Activated CD8-positive, alpha-beta memory T cell treated with anti-CD3 and anti-CD28 coated beads, Interleukin-2, amount 50 U/mL, for 4 hours (primary cell): ENCODE measurements at regions not wholly inside any gene's neighbourhood (a gene's known extent, or its start where the extent isn't known, plus 50 kb on each side); places are given as distances from the start of the nearest gene placed in this dataset.

Experiments used
- DNase-seq: peaks from one replicate; pipeline ENCODE4 v3.0.0-alpha.2; 2020

GRCh38 chr4:26141911-26142638 is 178.7 kb upstream of the RBPJ start:
- DNase-seq: no peak

GRCh38 chr4:26144526-26145155 is 176.2 kb upstream of the RBPJ start:
- no peak for DNase-seq

GRCh38 chr4:26145212-26145611 is 175.6 kb upstream of the RBPJ start:
- no peak for DNase-seq

GRCh38 chr4:26148927-26149326 is 171.9 kb upstream of the RBPJ start:
- no peak for DNase-seq

GRCh38 chr4:26150948-26151347 is 169.9 kb upstream of the RBPJ start:
- DNase-seq: no peak

GRCh38 chr4:26151615-26152014 is 169.2 kb upstream of the RBPJ start:
- DNase-seq: no peak

- DNase-seq: no peak
These were observed 168.8 kb upstream of the RBPJ start for GRCh38 chr4:26152056-26152455.

- DNase-seq: no peak
These were observed 163.3 kb upstream of the RBPJ start for GRCh38 chr4:26157541-26157940.

GRCh38 chr4:26160591-26160990 is 160.2 kb upstream of the RBPJ start:
- DNase-seq: no peak

- DNase-seq: no peak
These were observed 159.6 kb upstream of the RBPJ start for GRCh38 chr4:26161030-26161824.

- DNase-seq: no peak
These were observed 158.7 kb upstream of the RBPJ start for GRCh38 chr4:26162101-26162500.

- DNase-seq: no peak
These were observed 157.1 kb upstream of the RBPJ start for GRCh38 chr4:26163425-26164362.

- no peak for DNase-seq
These were observed 149.3 kb upstream of the RBPJ start for GRCh38 chr4:26171501-26171900.

GRCh38 chr4:26171941-26172340 is 148.9 kb upstream of the RBPJ start:
- DNase-seq: no peak

GRCh38 chr4:26173619-26174018 is 147.2 kb upstream of the RBPJ start:
- no peak for DNase-seq

- no peak for DNase-seq
These were observed 146.8 kb upstream of the RBPJ start for GRCh38 chr4:26174027-26174426.

GRCh38 chr4:26175006-26175786 is 145.6 kb upstream of the RBPJ start:
- DNase-seq: no peak

GRCh38 chr4:26175905-26176470 is 144.8 kb upstream of the RBPJ start:
- DNase-seq: no peak

- DNase-seq: no peak
These were observed 144.1 kb upstream of the RBPJ start for GRCh38 chr4:26176598-26177149.

- no peak for DNase-seq
These were observed 142.0 kb upstream of the RBPJ start for GRCh38 chr4:26178854-26179253.

GRCh38 chr4:26179316-26179760 is 141.5 kb upstream of the RBPJ start:
- DNase-seq: no peak
